WTC11 (cell line): ENCODE measurements at regions not wholly inside any gene's neighbourhood (a gene's known extent, or its start where the extent isn't known, plus 50 kb on each side); places are given as distances from the start of the nearest gene placed in this dataset.

Experiments
- ATAC-seq: fragments of 200-7000 bp; cut with Tn5 transposase; 2 replicates; pipeline ENCODE4 v1.10.0; 2021; ENCODE audit warnings: mild to moderate bottlenecking, moderate library complexity
- CTCF ChIA-PET: fragments of 300-600 bp; sonication (Branson Sonifier 250); formaldehyde crosslinking; loops from one replicate; lab custom pipeline; 2021; ENCODE audit warnings: antibody characterized with exemption; lab: Charles Lee
- POLR2A ChIA-PET: fragments of 350-600 bp; sonication (Branson Sonifier 250); formaldehyde crosslinking; loops from one replicate; lab custom pipeline; 2021; ENCODE audit warnings: antibody characterized with exemption; lab: Charles Lee
- DNase-seq: peaks from one replicate; pipeline ENCODE4 v3.0.0; 2021; ENCODE audit warnings: low spot score
- H3K27ac Mint-ChIP-seq: 2 replicates; pipeline ENCODE4 v1.8.0; 2021; ENCODE audit warnings: mixed read lengths
- H3K27me3 Mint-ChIP-seq: 2 replicates; pipeline ENCODE4 v1.8.0; 2021; ENCODE audit warnings: low read depth, mild to moderate bottlenecking, moderate library complexity, mixed read lengths
- H3K36me3 Mint-ChIP-seq: 2 replicates; pipeline ENCODE4 v1.8.0; 2021; ENCODE audit warnings: mixed read lengths
- H3K4me1 Mint-ChIP-seq: 2 replicates; pipeline ENCODE4 v1.8.0; 2022; ENCODE audit warnings: mixed read lengths
- H3K4me3 Mint-ChIP-seq: 2 replicates; pipeline ENCODE4 v1.8.0; 2021; ENCODE audit warnings: mild to moderate bottlenecking, moderate library complexity, mixed read lengths
- H3K9me3 Mint-ChIP-seq: 2 replicates; pipeline ENCODE4 v1.8.0; 2021; ENCODE audit warnings: mixed read lengths
- CREB1 ChIP-seq: sonication (generic); formaldehyde crosslinking; IDR thresholded peaks from 2 replicates; pipeline ENCODE4 v1.8.0; 2023; ENCODE audit warnings: mild to moderate bottlenecking, missing genetic modification reagents
- ETV6 ChIP-seq: sonication (generic); formaldehyde crosslinking; IDR thresholded peaks from 2 replicates; pipeline ENCODE4 v1.8.1; 2022; ENCODE audit warnings: mild to moderate bottlenecking, missing genetic modification reagents
- FOXJ3 ChIP-seq: sonication (generic); formaldehyde crosslinking; IDR thresholded peaks from 2 replicates; pipeline ENCODE4 v1.9.0; 2021; ENCODE audit warnings: missing genetic modification reagents, mild to moderate bottlenecking, borderline replicate concordance
- FOXK1 ChIP-seq: sonication (generic); formaldehyde crosslinking; IDR thresholded peaks from 2 replicates; pipeline ENCODE4 v1.8.0; 2022; ENCODE audit warnings: mild to moderate bottlenecking, moderate library complexity, missing genetic modification reagents
- GTF2I ChIP-seq: fragments of 250-450 bp; sonication (Bioruptor Pico); conservative IDR thresholded peaks from 2 replicates; pipeline ENCODE4 v1.4.0; 2021; ENCODE audit warnings: mild to moderate bottlenecking
- NFATC4 ChIP-seq: fragments of 250-450 bp; sonication (Bioruptor Pico); IDR thresholded peaks from 2 replicates; pipeline ENCODE4 v1.9.0; 2021; ENCODE audit warnings: mild to moderate bottlenecking
- NFE2L1 ChIP-seq: sonication (generic); formaldehyde crosslinking; IDR thresholded peaks from 2 replicates; pipeline ENCODE4 v1.8.1; 2023; ENCODE audit warnings: missing genetic modification reagents
- PRRX2 ChIP-seq: fragments of 250-450 bp; sonication (Bioruptor Pico); IDR thresholded peaks from 2 replicates; pipeline ENCODE4 v1.8.0; 2021; ENCODE audit warnings: mild to moderate bottlenecking
- RORB ChIP-seq: fragments of 250-450 bp; sonication (Bioruptor Pico); IDR thresholded peaks from 2 replicates; pipeline ENCODE4 v1.9.0; 2021; ENCODE audit warnings: mild to moderate bottlenecking
- SMAD4 ChIP-seq: sonication (generic); formaldehyde crosslinking; IDR thresholded peaks from 2 replicates; pipeline ENCODE4 v1.8.0; 2022; ENCODE audit warnings: mild to moderate bottlenecking, missing genetic modification reagents
- SOX15 ChIP-seq: fragments of 250-450 bp; sonication (Bioruptor Pico); IDR thresholded peaks from 2 replicates; pipeline ENCODE4 v1.9.0; 2021; ENCODE audit warnings: mild to moderate bottlenecking
- SP1 ChIP-seq: sonication (generic); formaldehyde crosslinking; conservative IDR thresholded peaks from 2 replicates; pipeline ENCODE4 v1.8.1; 2022; ENCODE audit warnings: missing genetic modification reagents
- ZNF219 ChIP-seq: sonication (generic); formaldehyde crosslinking; IDR thresholded peaks from 2 replicates; pipeline ENCODE4 v1.8.0; 2023; ENCODE audit warnings: missing genetic modification reagents, mild to moderate bottlenecking, borderline replicate concordance
- ZNF232 ChIP-seq: sonication (generic); formaldehyde crosslinking; IDR thresholded peaks from 2 replicates; pipeline ENCODE4 v1.8.0; 2022; ENCODE audit warnings: mild to moderate bottlenecking, missing genetic modification reagents
- ZNF396 ChIP-seq: fragments of 250-450 bp; sonication (Bioruptor Pico); IDR thresholded peaks from 2 replicates; pipeline ENCODE4 v1.8.0; 2021; ENCODE audit warnings: mild to moderate bottlenecking, moderate library complexity, borderline replicate concordance
- TF ChIP-seq, protein P1 (sequence below): sonication (generic); formaldehyde crosslinking; IDR thresholded peaks from 2 replicates; pipeline ENCODE4 v1.8.0; 2023; ENCODE audit warnings: mild to moderate bottlenecking, missing genetic modification reagents
- TF ChIP-seq, protein P2 (sequence below): fragments of 250-450 bp; sonication (Bioruptor Pico); IDR thresholded peaks from 2 replicates; pipeline ENCODE4 v1.9.0; 2021; ENCODE audit warnings: mild to moderate bottlenecking
- TF ChIP-seq, protein P3 (sequence below): sonication (generic); formaldehyde crosslinking; IDR thresholded peaks from 2 replicates; pipeline ENCODE4 v1.8.0; 2022; ENCODE audit warnings: mild to moderate bottlenecking, missing genetic modification reagents
- TF ChIP-seq, protein P4 (sequence below): sonication (generic); formaldehyde crosslinking; IDR thresholded peaks from 2 replicates; pipeline ENCODE4 v1.8.1; 2022; ENCODE audit warnings: mild to moderate bottlenecking, missing genetic modification reagents, moderate library complexity, borderline replicate concordance
- TF ChIP-seq, protein P5 (sequence below): sonication (generic); formaldehyde crosslinking; IDR thresholded peaks from 2 replicates; pipeline ENCODE4 v1.8.1; 2023; ENCODE audit warnings: mild to moderate bottlenecking, moderate library complexity, missing genetic modification reagents

DNA sequence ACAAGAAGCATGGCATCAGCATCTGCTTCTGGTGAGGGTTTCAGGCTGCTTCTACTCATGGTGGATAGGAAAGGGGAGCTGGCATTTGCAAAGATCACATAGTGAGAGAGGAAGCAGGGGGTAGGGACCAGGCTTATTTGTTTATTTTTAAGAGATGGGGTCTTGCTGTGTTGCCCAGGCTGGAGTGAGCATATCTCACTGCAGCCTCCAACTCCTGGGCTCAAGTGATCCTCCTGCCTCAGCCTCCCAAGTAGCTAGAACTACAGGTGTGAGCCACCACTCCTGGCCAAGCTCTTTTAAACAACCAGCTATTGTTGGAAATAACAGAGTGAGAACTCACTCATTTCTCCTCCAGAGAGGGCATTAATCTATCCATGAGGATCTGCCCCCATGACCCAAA lies 138.8 kb upstream of the FOXN2 start (continued):
- TF ChIP-seq, protein P1, sequence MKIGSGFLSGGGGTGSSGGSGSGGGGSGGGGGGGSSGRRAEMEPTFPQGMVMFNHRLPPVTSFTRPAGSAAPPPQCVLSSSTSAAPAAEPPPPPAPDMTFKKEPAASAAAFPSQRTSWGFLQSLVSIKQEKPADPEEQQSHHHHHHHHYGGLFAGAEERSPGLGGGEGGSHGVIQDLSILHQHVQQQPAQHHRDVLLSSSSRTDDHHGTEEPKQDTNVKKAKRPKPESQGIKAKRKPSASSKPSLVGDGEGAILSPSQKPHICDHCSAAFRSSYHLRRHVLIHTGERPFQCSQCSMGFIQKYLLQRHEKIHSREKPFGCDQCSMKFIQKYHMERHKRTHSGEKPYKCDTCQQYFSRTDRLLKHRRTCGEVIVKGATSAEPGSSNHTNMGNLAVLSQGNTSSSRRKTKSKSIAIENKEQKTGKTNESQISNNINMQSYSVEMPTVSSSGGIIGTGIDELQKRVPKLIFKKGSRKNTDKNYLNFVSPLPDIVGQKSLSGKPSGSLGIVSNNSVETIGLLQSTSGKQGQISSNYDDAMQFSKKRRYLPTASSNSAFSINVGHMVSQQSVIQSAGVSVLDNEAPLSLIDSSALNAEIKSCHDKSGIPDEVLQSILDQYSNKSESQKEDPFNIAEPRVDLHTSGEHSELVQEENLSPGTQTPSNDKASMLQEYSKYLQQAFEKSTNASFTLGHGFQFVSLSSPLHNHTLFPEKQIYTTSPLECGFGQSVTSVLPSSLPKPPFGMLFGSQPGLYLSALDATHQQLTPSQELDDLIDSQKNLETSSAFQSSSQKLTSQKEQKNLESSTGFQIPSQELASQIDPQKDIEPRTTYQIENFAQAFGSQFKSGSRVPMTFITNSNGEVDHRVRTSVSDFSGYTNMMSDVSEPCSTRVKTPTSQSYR (CRISPR knock-in tag): no peak
- TF ChIP-seq, all 79 proteins: peak for 0

DNA sequence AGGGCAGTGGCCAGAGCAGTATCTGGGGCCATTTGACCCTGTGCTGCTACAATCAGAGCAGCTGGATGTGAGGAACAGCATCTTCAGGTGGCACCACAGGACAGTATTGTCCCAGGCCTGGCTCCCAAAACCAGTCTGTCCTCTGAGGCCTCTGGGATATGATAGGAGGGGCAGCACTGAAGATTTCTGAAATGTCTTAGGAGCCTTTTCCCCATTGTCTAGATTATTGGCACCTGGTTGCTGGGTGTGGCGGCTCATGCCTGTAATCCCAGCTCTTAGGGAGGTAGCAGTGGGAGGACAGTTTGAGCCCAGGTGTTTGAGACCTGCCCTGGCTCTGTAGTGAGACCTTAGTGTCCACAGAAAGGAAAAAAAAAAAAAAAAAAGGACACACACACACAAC lies 137.6 kb upstream of the FOXN2 start:
- Mint-ChIP-seq H3K9me3 (peaks cover 16% of the 10 kb centered on the region), H3K36me3 (peaks cover 2% of the 10 kb centered on the region; the same call in 1 of the 2 replicates), H3K4me1 (no peaks in the 10 kb centered on the region), H3K27ac (no peak overlapping the region), H3K27me3 (no peaks in the 10 kb centered on the region), H3K4me3 (no peak overlapping the region)
- ATAC-seq (no peak), DNase-seq (no peak)
- ChIA-PET POLR2A (no interaction called here), CTCF (no interaction called here)
- TF ChIP-seq, protein P2, sequence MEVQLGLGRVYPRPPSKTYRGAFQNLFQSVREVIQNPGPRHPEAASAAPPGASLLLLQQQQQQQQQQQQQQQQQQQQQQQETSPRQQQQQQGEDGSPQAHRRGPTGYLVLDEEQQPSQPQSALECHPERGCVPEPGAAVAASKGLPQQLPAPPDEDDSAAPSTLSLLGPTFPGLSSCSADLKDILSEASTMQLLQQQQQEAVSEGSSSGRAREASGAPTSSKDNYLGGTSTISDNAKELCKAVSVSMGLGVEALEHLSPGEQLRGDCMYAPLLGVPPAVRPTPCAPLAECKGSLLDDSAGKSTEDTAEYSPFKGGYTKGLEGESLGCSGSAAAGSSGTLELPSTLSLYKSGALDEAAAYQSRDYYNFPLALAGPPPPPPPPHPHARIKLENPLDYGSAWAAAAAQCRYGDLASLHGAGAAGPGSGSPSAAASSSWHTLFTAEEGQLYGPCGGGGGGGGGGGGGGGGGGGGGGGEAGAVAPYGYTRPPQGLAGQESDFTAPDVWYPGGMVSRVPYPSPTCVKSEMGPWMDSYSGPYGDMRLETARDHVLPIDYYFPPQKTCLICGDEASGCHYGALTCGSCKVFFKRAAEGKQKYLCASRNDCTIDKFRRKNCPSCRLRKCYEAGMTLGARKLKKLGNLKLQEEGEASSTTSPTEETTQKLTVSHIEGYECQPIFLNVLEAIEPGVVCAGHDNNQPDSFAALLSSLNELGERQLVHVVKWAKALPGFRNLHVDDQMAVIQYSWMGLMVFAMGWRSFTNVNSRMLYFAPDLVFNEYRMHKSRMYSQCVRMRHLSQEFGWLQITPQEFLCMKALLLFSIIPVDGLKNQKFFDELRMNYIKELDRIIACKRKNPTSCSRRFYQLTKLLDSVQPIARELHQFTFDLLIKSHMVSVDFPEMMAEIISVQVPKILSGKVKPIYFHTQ (CRISPR knock-in tag): no peak
- TF ChIP-seq NFATC4 (CRISPR knock-in tag) (no peak), ZNF232 (CRISPR knock-in tag) (no peak), GTF2I (CRISPR knock-in tag) (no peak), CREB1 (CRISPR knock-in tag) (no peak), FOXK1 (CRISPR knock-in tag) (no peak)
- TF ChIP-seq, protein P3, sequence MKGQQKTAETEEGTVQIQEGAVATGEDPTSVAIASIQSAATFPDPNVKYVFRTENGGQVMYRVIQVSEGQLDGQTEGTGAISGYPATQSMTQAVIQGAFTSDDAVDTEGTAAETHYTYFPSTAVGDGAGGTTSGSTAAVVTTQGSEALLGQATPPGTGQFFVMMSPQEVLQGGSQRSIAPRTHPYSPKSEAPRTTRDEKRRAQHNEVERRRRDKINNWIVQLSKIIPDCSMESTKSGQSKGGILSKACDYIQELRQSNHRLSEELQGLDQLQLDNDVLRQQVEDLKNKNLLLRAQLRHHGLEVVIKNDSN: no peak
- TF ChIP-seq, protein P4, sequence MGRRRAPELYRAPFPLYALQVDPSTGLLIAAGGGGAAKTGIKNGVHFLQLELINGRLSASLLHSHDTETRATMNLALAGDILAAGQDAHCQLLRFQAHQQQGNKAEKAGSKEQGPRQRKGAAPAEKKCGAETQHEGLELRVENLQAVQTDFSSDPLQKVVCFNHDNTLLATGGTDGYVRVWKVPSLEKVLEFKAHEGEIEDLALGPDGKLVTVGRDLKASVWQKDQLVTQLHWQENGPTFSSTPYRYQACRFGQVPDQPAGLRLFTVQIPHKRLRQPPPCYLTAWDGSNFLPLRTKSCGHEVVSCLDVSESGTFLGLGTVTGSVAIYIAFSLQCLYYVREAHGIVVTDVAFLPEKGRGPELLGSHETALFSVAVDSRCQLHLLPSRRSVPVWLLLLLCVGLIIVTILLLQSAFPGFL (CRISPR knock-in tag): no peak
- TF ChIP-seq, protein P5, sequence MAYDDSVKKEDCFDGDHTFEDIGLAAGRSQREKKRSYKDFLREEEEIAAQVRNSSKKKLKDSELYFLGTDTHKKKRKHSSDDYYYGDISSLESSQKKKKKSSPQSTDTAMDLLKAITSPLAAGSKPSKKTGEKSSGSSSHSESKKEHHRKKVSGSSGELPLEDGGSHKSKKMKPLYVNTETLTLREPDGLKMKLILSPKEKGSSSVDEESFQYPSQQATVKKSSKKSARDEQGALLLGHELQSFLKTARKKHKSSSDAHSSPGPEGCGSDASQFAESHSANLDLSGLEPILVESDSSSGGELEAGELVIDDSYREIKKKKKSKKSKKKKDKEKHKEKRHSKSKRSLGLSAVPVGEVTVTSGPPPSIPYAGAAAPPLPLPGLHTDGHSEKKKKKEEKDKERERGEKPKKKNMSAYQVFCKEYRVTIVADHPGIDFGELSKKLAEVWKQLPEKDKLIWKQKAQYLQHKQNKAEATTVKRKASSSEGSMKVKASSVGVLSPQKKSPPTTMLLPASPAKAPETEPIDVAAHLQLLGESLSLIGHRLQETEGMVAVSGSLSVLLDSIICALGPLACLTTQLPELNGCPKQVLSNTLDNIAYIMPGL: no peak

DNA sequence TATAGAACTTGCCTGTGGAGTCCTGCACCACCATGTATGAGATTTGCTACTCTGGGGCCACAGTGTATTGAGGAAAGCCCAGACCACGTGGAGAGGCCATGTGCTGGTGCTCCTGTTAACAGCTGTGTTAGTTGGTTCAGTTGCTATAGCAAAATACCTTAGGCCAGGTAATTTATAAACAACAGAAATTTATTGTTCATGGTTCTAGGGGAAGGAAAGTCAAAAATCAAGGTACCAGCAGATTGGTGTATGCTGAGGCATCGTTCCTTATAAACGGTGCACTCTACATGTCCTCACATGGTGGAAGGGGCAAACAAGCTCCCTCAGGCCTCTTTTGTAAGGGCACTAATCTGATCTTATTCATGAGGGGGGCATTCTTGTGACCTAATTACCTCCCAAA lies 135.9 kb upstream of the FOXN2 start:
- no peak overlapping the region for H3K27ac Mint-ChIP-seq
- no peak overlapping the region for H3K4me3 Mint-ChIP-seq
- CTCF ChIA-PET: no interaction called here
- DNase-seq (no peak), ATAC-seq (no peak)
- H3K27me3 Mint-ChIP-seq: no peaks in the 10 kb centered on the region
- H3K9me3 Mint-ChIP-seq: peaks cover 19% of the 10 kb centered on the region
- TF ChIP-seq ETV6 (CRISPR knock-in tag) (no peak), PRRX2 (CRISPR knock-in tag) (no peak), ZNF219 (no peak), ZNF396 (CRISPR knock-in tag) (no peak), SOX15 (CRISPR knock-in tag) (no peak), RORB (CRISPR knock-in tag) (no peak), NFE2L1 (CRISPR knock-in tag) (no peak), FOXJ3 (CRISPR knock-in tag) (no peak), SP1 (CRISPR knock-in tag) (no peak), SMAD4 (CRISPR knock-in tag) (no peak)
- TF ChIP-seq, protein P4 (CRISPR knock-in tag): no peak
- no peaks in the 10 kb centered on the region for H3K4me1 Mint-ChIP-seq
- H3K36me3 Mint-ChIP-seq: peaks cover 2% of the 10 kb centered on the region; the same call in 1 of the 2 replicates
- POLR2A ChIA-PET: no interaction called here
